ENCODE measurements at regions not wholly inside any gene's neighbourhood (a gene's known extent, or its start where the extent isn't known, plus 50 kb on each side); places are given as distances from the start of the nearest gene placed in this dataset.

- TF ChIP-seq CTCF (IDR thresholded peaks at IDR 0.05; ENCODE audit: insufficient read depth, low read length, poor library complexity, severe bottlenecking) (no peak), EZH2phosphoT487 (conservative IDR thresholded peaks at IDR 0.05; ENCODE audit: low read length) (no peak)
These were observed 230.5 kb downstream of the MBD2 start for GRCh38 chr18:53994016-53994415.

All from SU-DHL-6 (cell line).